CD4-positive, alpha-beta T cell treated with Interleukin-12 subunit alpha and Interleukin-12 subunit beta, for 1 hour (primary cell): ENCODE measurements at regions not wholly inside any gene's neighbourhood (a gene's known extent, or its start where the extent isn't known, plus 50 kb on each side); places are given as distances from the start of the nearest gene placed in this dataset.

Experiments used
- DNase-seq: peaks from one replicate; pipeline ENCODE4 v3.0.0-alpha.2; 2020

- DNase-seq = no peak
Observed at GRCh38 chr14:100440758-100441203, 117.6 kb downstream of the SLC25A47 start.

- DNase-seq = no peak
Observed at GRCh38 chr14:100441271-100441947, 118.3 kb downstream of the SLC25A47 start.

DNA sequence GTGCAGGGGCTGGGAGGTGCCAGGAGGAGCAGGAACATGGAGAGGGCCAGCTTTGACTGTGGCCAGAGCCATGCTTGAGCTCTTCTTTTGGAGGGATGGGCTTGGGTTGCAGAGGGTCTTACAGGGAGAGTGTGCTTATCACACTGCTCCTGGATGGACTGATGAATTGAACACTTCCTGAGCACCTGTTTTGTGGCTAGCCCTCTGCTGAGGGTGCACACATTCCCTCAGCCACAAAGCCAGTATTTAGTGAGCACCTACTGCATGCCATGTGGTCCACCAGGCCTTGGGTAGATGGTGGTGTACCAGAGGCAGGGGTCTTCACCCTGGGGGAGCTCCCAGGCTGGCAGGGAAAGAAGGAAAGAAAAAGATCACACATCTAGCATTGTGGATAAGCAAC lies 118.9 kb downstream of the SLC25A47 start:
- no peak for DNase-seq

DNA sequence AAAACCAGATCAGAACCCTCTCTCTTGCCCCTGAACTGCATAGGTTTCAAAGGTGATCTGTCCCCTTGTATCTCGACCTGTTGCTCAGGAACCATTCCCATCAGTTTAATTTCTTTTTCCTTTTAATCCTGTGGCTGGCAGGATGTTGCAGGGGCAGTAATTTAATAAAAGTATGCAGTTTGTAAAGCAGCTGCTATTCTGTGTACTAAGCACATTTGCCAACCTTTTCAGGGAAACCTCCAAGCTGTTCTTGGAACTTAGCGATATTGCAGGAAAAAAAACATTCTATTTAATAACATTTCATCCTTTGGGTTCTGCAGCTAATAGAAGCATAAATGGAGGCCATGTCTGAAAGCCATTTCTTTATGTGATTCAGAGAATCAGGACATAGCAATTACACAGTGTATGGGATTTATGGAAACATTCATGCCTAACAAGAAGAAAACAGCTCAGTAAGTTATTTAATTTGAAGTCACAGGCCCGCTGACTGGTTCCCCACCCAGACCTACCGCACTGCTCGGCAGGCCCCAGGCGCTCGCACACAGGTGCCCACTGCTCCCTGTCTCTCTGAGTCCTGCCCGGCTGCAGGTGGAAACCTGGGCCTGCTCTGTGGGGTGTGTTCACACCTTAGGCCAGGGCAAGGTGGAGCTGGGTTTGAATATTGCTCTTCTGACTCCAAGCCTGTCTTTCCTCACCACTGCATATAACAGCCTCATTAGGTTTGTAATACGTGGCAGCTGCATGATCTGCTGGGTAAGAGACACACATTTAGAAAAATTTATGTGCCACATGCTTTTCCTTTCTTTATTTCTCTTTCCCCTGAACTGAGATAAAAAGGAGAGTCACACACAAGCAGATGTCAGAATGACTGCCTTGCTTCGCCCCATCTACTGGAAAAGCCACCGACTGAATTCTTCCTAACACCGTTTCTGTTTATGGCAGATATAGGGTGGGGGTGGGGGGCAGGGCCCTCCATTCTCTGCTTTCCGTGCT lies 119.7 kb downstream of the SLC25A47 start:
- no peak for DNase-seq

DNA sequence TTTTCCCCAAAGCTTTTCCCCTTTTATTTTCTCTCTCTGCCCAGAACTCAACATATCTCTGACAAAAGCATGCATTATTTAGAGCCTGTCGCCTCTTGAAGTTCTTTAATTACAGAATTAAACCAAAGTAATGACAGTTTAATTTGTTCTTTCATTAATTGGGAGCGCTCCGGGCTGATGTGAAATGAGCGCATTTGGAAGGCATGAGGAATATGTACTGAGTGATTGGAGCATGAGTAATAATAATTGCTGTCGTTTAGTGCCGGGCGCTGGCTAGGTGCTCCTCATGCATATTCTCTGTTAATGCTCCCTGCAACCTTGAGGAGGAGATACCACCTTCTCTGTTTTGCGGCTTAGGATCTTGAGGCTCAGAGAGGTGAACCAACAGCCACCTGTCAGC lies 120.5 kb downstream of the SLC25A47 start:
- DNase-seq = no peak

DNA sequence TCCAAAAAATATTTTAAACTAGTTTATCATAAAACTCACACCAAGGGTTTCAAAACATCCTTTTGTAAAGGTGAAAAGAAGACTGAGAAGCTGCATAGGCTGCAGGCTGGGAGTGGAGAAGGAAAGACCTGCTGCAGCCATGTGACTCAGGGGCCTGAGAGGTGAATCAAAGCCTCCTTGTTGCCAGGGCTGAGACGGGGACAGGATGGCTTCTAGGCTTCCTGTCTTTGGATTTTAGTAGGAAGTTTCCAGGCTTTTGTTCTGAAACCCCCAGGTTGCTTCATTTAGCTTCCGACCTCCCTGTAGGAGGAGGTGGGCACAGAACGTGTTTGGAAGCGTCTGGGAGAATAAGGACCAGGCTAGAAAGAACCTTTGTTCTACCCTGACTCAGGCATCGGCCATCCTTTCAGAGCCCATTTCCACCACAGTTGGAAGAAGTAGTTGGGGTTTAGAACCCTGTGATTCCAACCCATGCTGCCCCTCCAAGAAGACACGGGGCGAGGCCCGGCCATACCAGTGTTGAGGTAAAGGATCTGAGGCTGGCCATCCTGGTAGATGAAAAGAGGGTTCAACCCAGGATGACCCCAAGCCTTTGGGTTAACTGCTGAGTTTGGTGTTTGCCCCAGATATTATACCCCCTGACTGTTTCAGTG lies 122.4 kb downstream of the SLC25A47 start:
- no peak for DNase-seq

GRCh38 chr14:100446572-100446971 lies 123.4 kb downstream of the SLC25A47 start:
- DNase-seq = no peak

DNA sequence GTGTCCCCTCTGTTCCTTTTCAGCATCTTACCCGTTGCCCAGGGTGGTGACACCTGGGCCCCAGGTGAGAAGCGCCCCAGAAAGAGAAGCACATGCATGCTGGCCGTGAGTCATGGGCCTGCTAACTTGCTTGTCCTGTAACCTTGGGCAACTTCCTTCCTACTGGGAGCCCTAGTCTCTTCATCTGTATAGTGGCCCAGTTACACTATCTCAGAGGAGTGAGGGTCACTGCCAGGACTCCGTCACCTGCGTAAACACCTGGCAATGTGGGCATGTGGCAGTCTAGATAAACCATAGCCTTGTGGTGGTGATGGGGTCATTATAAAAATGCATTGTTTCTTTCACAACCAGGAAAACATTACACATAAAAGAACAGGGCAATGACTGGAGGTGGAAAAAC lies 125.2 kb downstream of the SLC25A47 start:
- DNase-seq = no peak

DNA sequence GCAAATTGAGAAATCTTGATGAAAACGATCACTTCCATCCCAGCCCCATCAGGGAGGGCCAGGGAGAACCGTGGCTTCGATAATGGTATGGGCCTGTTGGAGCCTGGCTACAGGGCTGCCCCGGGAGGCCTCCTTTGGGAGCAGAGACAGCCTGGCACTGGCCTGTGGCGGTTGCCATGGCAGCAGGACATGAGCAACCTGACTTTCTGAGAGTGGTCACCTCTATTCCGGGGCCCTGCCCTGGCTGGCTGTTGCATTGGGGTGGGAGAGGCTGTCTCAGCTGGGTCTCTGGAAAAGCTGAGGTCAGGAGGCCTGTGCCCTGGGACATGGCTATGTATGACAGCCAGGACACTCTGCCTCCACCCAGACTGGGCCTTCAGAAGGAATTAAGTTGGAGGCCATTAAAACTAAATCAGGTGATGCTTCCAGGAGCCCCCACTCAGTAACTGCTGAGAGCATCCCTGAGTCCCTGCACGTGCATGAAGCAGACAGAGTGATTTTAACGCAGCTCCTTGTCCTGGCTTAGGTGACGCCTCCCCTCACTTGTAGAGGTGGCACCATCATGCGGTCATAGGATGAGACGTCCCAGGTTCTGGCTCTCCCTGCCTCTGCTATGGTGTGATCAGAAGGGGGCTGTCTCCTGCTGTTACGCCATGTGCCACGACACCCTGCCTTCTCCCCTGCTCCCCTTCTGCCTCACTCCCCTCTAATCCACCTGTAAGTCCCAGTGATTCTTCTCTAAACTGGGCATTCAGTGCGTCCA lies 126.3 kb downstream of the SLC25A47 start:
- DNase-seq = no peak

DNA sequence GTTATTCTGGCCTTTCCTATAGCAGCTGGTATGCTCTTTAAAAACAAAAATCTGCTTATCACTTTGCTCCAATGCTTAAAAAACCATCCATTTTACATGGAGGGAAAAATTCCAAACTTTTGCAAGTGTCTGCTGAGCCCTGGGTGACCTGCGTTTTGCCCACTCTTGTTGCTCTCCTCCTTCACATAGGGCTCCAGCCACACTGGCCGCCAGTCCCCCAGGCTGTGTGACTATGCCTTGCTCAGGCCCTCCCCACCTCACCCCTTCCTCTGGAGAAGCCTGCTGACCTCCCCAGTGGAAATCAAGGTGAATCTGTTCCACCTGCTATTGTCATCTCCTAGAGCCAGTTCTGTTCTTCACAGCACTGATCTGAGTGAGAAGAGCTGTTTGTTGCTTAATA lies 126.9 kb downstream of the SLC25A47 start:
- no peak for DNase-seq

DNA sequence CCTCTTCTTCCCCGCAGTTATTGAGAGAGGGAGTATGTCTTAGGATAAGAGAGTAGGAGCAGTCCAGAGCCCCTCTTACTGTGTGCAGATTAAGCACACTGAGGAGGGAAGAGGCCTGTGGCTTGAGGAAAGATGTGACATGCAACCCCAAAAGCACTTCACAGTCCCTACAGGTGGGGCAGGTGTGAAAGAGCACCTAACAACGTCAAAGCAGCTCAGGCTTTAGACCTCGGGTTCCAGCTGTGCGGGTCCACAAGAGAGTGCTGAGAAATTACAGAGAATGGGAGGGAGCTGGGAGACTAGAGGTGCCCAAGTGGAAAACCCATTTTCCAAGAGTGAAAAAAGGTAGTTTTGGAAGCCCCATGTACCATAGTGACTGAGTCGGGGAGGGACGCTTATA lies 127.6 kb downstream of the SLC25A47 start:
- DNase-seq = no peak

- no peak for DNase-seq
Observed at GRCh38 chr14:100451264-100451663, 128.1 kb downstream of the SLC25A47 start.

GRCh38 chr14:100453930-100454329 lies 130.8 kb downstream of the SLC25A47 start:
- no peak for DNase-seq

DNA sequence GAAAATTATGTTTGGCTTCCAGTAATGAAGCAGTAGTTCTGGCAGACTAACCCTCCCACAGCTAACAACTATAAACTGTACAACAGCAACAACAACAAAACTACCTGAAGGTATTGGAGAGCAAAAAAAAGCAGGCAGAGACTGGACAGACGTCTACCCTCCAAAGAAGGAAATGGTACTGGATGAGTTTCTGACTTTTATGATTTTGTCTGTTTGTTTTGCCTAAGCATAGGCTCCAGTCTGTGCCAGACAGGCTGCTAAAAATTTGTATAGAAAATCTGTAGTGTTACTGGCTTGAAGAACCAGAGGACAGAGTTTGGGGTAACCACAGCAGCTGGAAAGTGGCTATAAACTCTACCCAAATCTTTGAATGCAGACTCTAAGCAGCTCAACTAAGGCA lies 131.3 kb downstream of the SLC25A47 start:
- DNase-seq = no peak

DNA sequence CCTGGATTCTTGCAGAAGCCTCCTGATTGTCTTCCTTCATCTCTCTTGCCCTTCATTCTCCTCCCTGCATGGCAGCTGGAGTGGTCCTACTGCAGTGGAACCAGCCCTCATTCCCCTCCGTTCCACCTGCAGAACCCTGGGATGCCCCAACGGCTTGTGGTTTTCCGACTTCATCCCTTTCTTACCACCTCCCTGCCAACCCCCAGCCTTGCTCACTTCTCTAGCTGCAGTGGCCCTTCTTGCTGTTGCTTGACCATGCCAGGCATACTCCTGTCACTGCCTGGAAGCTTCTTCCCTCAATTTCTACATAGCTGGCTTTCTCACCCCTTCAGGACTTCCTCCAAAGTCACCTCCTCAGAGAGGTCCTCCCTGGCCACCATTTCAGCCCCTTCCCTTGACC lies 123.3 kb downstream of the BEGAIN start:
- DNase-seq = no peak

- no peak for DNase-seq
Observed at GRCh38 chr14:100466111-100466856, 120.9 kb downstream of the BEGAIN start.

GRCh38 chr14:100467046-100467750 lies 120.0 kb downstream of the BEGAIN start:
- no peak for DNase-seq

- no peak for DNase-seq
Observed at GRCh38 chr14:100467939-100468338, 119.3 kb downstream of the BEGAIN start.

GRCh38 chr14:100468557-100468956 lies 118.7 kb downstream of the BEGAIN start:
- DNase-seq = no peak

- no peak for DNase-seq
Observed at GRCh38 chr14:100469632-100470522, 117.3 kb downstream of the BEGAIN start.
